ENCODE measurements at regions not wholly inside any gene's neighbourhood (a gene's known extent, or its start where the extent isn't known, plus 50 kb on each side); places are given as distances from the start of the nearest gene placed in this dataset.
"Not testable (repeated sequence)": the region's sequence is repeated elsewhere in the genome, so short reads cannot be mapped to it uniquely, and the experiment has no call there.

DNA sequence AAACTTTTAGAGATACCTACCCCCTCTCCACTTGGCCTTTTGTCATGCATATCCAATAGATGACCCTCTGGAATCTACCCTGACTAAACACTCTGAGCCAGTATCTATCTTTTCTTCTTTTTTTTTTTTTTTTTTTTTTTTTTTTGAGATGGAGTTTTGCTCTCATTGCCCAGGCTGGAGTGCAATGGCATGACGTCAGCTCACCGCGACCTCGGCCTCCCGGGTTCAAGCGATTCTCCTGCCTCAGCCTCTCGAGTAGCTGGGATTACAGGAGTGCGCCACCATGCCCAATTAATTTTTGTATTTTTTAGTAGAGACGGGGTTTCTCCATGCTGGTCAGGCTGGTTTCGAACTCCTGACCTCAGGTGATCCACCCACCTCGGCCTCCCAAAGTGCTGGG is 50.8 kb upstream of the GRIN2B start:
- not testable (repeated sequence) for DNase-seq

DNA sequence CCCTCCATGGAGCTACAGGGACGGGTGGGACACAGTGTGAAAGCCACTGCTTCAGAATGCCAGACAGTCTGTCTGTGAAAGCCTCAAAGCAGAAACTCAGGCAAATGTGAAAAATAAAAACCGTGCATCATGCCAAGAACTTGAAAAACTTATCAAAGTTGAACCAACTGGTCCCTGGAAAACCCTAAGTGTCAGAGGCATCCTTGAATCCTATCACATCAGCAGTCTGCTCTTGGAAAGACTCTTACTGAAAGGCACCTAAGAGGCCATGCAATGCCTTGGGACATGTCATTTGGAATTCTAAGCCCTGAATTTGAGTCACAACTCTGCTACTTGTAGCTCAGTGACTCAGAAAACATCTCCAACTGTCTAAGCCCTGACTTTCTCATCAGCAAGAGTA is 62.4 kb upstream of the GRIN2B start:
- no peak for DNase-seq

- DNase-seq, result no peak
Observed at GRCh38 chr12:14048941-14049545, 67.6 kb upstream of the GRIN2B start.

DNA sequence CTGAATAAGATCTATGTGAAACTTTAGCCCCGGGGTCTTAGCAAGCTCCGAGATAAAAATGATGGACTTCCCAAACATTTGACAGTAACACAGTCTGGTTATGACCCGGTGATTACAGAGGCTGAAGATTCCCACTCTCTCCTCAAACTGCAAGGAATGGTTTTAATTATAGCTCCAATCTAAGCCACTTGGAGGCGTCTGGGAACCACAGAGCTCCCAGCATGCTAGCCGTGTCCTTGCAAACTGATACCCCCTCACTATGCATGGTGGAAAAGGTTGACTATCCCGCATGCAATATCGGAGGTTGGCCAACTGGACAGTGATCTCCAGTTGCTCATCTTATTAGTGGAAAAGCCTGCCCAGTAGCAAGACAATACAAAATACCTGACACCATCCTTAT is 76.5 kb upstream of the GRIN2B start:
- no peak for DNase-seq

GRCh38 chr12:14058717-14059116 is 77.3 kb upstream of the GRIN2B start:
- DNase-seq, result no peak

DNA sequence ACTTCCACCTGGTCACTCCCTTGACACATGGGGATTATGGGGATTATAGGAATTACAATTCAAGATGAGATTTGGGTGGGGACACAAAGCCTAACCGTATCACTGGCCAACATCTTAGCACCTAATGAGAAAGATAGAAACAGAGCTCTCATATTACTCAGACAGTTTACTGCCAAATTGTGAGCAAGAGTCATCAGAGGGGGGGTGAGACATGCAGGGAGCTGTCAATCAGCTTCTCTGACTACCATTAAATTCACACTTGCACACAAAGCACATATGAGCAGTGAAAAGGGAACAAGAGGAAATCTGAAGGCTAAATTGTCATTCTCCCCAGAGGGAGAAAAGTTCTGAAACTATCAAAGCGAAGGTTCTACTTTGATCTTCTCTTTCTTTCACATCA is 78.1 kb upstream of the GRIN2B start:
- no peak for DNase-seq

DNA sequence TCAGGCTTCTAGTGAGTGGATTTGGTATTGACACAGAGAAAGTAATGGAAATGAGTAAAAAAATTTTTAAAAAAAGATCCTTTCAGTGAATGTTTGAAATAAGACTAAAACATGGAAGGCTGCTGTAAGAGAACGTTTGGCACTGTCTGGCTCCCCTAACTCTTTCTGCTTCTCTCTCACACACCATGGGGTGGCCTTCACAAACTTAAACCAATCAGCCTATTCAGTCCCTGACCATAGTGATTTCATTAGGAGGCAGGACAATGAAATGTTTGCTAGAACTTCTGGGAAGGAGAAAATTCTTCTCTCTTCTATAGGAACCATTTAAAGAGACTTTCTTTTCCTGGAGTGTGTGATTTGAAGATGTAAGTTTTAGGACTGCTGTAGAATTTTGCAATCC is 84.2 kb upstream of the GRIN2B start:
- no peak for DNase-seq

- no peak for DNase-seq
Observed at GRCh38 chr12:14066021-14066420, 84.6 kb upstream of the GRIN2B start.

DNA sequence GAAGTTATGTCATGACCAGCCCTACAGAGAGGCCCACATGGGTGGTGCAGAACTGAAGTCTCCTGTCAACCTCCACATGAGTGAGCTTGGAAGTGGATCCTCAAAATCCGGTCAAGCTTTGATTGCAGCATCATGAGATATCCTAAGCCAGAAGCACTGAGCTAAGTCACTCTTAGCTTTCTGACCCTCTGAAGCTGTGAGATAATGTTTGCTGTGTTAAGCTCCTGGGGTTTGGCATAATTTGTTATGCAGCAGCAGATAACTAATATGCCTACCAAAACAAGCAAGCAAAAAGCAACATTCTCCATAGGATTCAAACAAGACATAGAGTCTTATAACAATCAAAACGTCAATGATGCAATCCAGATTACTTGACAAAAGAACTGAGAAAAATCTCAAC is 87.6 kb upstream of the GRIN2B start:
- DNase-seq, result no peak

GRCh38 chr12:14071833-14072232 is 90.4 kb upstream of the GRIN2B start:
- no peak for DNase-seq

DNA sequence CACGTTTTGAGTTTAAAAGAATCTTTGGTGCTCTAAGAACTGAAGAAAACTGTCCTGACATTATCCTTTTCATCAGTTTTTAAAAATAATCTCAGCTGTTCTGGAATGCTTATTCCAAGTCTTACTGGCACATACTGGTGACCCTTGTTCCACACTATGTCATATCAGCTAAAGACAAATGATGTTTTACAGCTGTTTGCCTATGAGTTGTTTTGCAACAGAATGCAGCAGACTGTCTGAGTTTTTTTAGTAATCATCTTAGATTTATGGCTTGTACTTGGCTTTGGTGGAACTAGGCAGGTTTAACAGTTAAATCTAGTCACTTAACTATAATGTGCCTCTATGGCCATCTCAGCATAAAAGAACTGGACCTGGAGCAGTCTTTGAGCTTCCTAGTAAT is 91.6 kb upstream of the GRIN2B start:
- no peak for DNase-seq

DNA sequence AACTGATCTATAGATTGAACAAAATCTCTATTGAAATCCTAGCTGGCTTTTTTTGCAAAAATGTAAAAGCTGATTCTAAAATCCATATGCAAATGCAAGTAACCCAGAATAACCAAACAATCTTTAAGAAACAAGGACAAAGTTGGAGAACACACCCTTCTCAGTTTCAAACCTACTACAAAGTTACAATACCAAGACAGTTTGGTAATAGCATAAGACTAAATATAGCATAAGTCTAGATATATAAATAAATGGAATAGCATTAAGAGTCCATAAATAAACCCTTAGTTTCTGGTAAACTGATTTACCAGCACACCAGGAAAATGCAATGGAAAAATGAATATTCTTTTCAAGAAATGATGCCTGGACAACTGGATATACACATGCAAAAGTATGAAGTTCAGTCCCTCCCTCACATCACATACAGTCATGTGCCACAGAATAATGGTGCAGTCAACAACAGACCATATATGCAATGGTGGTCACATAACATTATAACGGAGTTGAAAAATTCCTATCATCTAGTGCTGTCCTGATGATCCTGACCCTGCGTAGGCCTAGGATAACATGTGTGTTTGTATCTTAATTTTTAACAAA is 94.5 kb upstream of the GRIN2B start:
- no peak for DNase-seq

- no peak for DNase-seq
Observed at GRCh38 chr12:14076538-14076937, 95.1 kb upstream of the GRIN2B start.

- no peak for DNase-seq
Observed at GRCh38 chr12:14086838-14087237, 105.4 kb upstream of the GRIN2B start.

DNA sequence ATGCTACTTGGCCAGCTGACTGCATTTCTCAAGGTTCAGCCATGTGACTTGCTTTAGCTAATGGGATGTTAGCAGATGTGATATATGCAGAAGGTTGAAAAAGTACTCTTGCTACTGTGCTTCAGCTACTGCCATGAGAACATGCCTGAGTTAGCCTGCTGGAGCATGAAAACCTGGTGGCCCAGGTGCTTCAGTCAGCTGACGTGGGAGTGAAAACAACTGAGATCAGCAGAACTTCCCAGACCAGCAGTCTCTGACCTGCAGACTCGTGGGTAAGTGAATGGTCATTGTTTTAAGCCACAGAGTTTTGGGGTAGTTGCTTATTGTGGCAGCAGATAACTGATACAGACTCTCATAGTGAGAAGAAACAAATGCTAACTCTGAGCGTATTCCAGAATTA is 118.6 kb upstream of the GRIN2B start:
- no peak for DNase-seq

- DNase-seq, result not testable (repeated sequence)
Observed at GRCh38 chr12:14101556-14101955, 120.2 kb upstream of the GRIN2B start.

- no peak for DNase-seq
Observed at GRCh38 chr12:14111230-14111865, 129.9 kb upstream of the GRIN2B start.

DNA sequence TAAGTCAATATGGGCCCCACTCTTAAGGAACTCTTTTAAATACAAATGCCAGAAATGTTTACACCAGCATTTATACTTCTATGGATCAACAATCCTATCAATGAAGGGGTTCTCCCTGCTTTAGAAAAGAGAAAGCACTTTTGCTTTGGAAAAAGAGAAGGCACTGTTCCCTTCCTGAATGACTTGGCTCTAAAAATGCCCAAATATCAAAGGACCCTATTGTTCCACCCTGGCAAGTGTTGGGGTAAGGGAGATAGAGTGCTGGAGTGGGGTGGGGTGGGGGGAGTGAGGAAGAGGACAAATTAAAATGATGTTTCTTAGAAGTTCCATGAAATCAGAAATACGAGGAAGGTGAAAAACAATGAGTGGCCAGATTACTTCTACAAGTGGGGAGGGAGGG is 131.6 kb upstream of the GRIN2B start:
- no peak for DNase-seq

- no peak for DNase-seq
Observed at GRCh38 chr12:14126692-14127091, 145.3 kb upstream of the GRIN2B start.

DNA sequence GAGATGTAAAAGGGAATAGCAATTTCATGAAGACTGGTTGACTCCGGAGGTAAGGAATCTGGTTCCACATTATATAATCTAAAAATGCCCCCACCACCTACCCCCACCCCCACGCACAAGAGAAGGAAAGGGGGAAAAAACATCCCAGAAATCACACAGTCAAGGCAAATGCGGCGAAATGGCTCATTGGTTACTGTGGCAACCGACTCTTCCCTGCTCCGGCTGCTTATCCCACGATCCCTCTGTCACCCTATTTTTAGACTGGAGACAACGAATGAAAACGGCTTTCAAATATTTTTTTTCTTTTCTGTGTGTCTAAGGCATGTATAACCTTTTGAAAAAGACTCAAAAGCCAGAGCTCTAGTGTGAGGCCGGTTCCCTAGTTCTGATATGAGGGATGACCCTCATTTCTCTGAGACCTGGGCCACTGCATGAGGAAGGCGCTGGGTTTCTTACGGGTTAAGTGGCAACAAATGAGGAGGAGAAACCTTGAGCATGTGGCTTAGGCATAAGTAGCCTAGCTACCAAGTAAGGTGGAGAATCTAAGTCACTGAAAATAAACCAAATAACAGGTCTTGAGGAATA is 148.3 kb upstream of the GRIN2B start:
- DNase-seq, result no peak

DNA sequence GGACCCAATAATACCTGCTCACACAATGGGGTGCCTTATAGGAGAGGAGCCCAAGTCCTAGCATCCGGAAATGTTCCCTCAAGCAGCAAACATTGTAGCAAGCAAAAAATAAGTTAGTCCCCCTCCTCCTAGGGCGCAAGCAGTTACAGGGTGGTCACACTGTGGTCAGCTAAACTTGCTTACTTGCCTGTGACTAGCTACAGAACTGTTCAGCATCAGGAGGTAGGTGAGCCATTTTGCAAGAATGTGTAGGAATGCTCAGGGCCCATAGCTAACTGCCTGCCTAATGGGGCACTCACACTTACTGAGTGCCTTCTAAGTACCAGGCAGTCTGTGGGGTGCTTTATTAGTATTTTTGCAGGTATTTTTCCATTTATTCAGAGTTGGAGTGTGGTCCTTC is 154.6 kb upstream of the GRIN2B start:
- DNase-seq, result no peak

DNA sequence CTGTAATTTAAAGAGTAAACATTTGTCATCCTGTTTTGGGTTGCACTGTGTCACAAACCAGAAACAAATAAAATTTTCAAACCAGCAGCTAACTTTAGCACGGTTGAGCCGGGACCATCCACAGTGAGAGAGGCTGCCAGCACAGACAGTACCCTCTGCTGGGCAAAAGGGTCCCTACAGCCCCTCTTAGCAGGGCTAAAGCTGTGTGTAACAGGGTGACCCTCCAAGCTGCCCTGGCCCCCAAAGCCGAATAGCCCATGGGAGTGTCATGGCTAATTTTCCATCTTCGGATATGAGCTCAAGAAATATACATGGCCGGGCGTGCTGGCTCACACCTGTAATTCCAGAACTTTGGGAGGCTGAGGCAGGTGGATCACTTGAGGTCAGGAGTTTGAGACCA is 157.1 kb upstream of the GRIN2B start:
- no peak for DNase-seq

GRCh38 chr12:14148489-14149270 is 167.3 kb upstream of the GRIN2B start:
- DNase-seq, result no peak

DNA sequence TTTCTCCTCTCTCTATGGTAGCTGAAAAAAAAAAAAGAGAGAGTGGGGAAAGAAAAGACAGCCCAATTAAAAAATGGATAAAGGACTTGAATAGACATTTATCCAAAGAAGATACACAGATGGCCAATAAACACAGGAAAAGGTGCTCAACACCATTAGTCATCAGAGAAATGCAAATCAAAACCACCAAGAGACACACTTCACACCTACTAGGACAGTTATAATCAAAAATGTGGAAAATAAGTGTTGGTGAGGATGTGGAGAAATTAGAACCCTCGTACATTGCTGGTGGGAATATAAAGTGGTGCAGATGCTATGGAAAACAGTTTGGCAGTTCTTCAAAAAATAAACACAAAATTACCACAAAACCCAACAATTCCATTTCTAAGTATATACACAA is 172.4 kb upstream of the GRIN2B start:
- no peak for DNase-seq
